Esophagus (tissue), 2 donors: ENCODE measurements at regions not wholly inside any gene's neighbourhood (a gene's known extent, or its start where the extent isn't known, plus 50 kb on each side); places are given as distances from the start of the nearest gene placed in this dataset.

Experiments
- H3K27ac ChIP-seq, 2 donors: one replicate each; pipeline ENCODE4 v1.5.1; 2013; ENCODE audit warnings: low read depth in 2 of 2, mild to moderate bottlenecking in 2 of 2, inconsistent platforms in 1 of 2, low read length in 1 of 2, moderate library complexity in 1 of 2
- H3K27me3 ChIP-seq, 2 donors: one replicate each; pipeline ENCODE4 v1.6.1; 2013; ENCODE audit warnings: low read length in 2 of 2, control low read depth in 1 of 2, mild to moderate bottlenecking in 1 of 2; ENCODE audit not compliant: insufficient read depth in 2 of 2, control insufficient read depth in 1 of 2
- H3K36me3 ChIP-seq, 2 donors: one replicate each; pipeline ENCODE4 v1.6.1; 2013; ENCODE audit warnings: low read length in 1 of 2; ENCODE audit not compliant: control insufficient read depth in 2 of 2, insufficient read depth in 2 of 2
- H3K4me1 ChIP-seq, 2 donors: one replicate each; pipeline ENCODE4 v1.6.1; 2013; ENCODE audit warnings: low read length in 1 of 2; ENCODE audit not compliant: control insufficient read depth in 2 of 2, insufficient read depth in 2 of 2
- H3K4me3 ChIP-seq, 2 donors: one replicate each; pipeline ENCODE4 v1.5.1; 2013; ENCODE audit warnings: low read length in 2 of 2, mild to moderate bottlenecking in 2 of 2, low read depth in 1 of 2, moderate library complexity in 1 of 2
- H3K9me3 ChIP-seq, 2 donors: one replicate each; pipeline ENCODE4 v1.6.1; 2013; ENCODE audit warnings: mild to moderate bottlenecking in 2 of 2, low read depth in 1 of 2, low read length in 1 of 2, moderate library complexity in 1 of 2; ENCODE audit not compliant: control insufficient read depth in 2 of 2, insufficient read depth in 1 of 2
- WGBS, 2 donors: extraction: QIAGEN DNeasy Blood & Tissue Kit; methylation state at CpG; one replicate each; pipeline ENCODE4 v1.1.7; 2013; 5-methylcytosine and 5-hydroxymethylcytosine counted together
- donor health status: healthy with polysubstance abuse.
- donor health status: Bipolar disorder and iron deficiency.

DNA sequence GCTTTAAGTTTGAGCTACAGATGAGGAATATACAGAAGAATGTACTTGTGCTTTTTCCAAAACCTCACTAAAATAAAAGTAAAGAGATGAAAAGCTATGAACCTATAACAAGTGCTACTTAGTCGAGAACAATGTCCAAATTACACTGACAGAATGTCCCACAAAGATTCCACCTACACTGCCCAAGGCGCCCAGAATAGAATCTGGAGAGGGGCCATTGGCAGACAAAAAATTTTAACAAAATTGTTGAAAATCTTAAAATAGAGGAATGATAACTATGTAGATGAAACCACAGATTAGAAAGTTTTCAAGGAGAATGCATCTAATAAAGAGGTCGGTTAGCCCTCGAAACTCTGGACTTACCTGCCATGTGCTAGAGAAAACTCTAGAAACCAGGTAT lies 235.3 kb downstream of the CETN3 start:
- no peaks in the 10 kb centered on the region for H3K27me3 ChIP-seq
- 83 to 84% methylated on average over 4 of the region's 4 CpGs for WGBS, 2 donors
- no peak overlapping the region for H3K27ac ChIP-seq
- no peak overlapping the region for H3K4me3 ChIP-seq
- H3K9me3 ChIP-seq, result no peaks in the 10 kb centered on the region
- H3K36me3 ChIP-seq, result no peaks in the 10 kb centered on the region
- H3K4me1 ChIP-seq, result no peaks in the 10 kb centered on the region

DNA sequence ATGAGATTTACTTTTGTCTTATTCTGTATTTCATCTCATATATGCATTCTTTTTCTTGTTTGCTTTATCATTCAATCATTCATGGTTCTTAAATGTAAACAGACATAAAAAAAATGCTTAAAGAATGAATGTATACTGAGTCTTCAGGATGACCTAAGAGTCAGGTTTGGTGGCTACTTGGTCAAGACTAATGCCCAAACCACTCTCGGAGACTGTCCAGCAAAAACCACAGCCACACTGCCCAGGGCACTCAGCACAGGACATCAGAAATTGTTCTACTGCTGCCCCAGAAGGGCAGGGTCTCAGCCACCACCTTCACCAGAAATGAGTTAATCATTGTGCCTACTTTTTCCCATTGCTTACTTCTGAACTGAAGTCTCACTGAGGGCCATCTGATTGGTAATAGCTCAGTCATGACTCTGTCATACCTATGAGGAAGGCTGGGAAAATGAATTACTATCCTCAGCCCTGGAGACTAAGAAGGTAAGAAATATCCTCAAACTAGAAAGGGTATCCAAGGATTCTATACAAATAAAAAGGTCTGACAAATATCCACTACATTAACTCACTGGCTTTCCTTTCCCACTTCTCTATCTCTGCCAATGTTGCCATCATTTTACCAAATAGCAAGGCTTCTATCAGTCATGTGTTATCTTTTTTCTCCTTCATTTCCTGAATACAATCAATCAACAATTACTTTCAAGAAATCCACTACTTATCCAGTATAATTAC lies 236.1 kb downstream of the CETN3 start:
- Histone ChIP-seq H3K27ac (no peak overlapping the region), H3K9me3 (no peaks in the 10 kb centered on the region), H3K36me3 (no peaks in the 10 kb centered on the region), H3K4me3 (no peak overlapping the region), H3K4me1 (no peaks in the 10 kb centered on the region), H3K27me3 (no peaks in the 10 kb centered on the region)
- WGBS, 2 donors, result 85 to 91% methylated on average over 1 of the region's 1 CpG

DNA sequence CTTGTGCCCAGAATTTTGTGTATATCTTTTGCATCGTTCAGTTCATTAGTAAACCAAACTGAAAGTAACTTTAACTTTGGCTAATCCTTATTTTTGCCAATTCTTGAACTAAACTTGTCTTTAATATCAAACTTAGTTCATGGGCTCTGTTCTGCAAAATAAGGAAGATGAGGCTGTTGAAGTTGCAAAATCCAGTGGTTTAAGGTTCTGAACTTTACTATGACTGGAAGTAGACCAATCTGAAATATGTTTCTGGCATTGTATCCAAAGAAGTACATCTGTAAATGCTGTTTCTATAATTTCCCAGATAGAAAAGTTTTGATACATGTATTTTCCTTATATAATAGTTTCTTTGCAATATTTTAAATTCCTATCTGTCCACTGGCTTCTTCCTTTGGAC lies 238.1 kb downstream of the CETN3 start:
- no peaks in the 10 kb centered on the region for H3K4me1 ChIP-seq
- 0% methylated on average over 1 of the region's 1 CpG for WGBS, 2 donors
- H3K4me3 ChIP-seq, result no peak overlapping the region
- H3K9me3 ChIP-seq, result no peaks in the 10 kb centered on the region
- no peaks in the 10 kb centered on the region for H3K27me3 ChIP-seq
- no peak overlapping the region for H3K27ac ChIP-seq
- H3K36me3 ChIP-seq, result no peaks in the 10 kb centered on the region

DNA sequence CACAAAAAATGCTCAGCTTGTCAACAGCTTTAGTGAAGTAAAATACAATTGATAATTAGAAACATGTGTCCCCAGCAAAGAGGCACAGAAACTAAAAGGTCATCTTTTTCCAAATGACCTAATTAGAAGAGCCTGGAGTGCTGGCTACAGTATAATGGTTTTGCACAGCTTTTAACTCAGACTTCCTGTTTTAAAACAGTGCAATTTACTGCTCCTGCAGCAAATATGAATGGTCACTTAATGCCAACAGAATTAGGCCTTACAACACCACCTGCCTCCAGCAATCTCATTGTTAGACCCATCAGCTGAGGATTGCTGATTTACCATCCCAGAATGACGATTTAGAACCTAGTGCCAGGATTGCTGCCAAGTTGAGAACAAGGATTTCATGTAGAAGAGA lies 239.3 kb downstream of the CETN3 start:
- no peak overlapping the region for H3K4me3 ChIP-seq

DNA sequence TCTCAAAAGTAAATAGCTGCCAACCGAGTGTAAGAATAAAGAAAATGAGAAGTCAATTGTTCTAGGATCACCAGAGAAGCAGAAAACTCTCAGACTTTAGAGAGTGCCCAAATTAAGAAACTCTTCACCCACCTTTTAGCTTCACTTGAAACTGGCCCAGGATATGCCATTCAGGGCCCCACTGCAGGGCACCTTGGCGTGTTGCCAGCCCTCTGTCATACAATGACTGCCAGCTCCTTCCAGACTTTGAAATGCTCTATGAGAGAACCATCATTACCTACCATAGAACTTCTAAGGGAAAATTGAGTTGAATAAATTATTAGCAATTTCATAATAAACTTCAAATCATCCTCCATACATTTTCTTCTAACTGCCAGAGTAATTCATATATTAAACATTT lies 240.5 kb downstream of the CETN3 start:
- 42 to 56% methylated on average over 2 of the region's 2 CpGs for WGBS, 2 donors
- Histone ChIP-seq H3K27ac (no peak overlapping the region), H3K4me1 (no peaks in the 10 kb centered on the region), H3K27me3 (peaks cover 0 to 2% of the 10 kb centered on the region in 2 donors), H3K36me3 (no peaks in the 10 kb centered on the region), H3K9me3 (no peaks in the 10 kb centered on the region), H3K4me3 (no peak overlapping the region)

More for the DNA sequence above, 239.3 kb downstream of the CETN3 start:
- H3K36me3 ChIP-seq, result no peaks in the 10 kb centered on the region
- H3K9me3 ChIP-seq, result no peaks in the 10 kb centered on the region
- H3K4me1 ChIP-seq, result no peaks in the 10 kb centered on the region
- peaks cover 0 to 2% of the 10 kb centered on the region in 2 donors for H3K27me3 ChIP-seq
- 24 to 26% methylated on average over 1 of the region's 1 CpG for WGBS, 2 donors
- no peak overlapping the region for H3K27ac ChIP-seq

DNA sequence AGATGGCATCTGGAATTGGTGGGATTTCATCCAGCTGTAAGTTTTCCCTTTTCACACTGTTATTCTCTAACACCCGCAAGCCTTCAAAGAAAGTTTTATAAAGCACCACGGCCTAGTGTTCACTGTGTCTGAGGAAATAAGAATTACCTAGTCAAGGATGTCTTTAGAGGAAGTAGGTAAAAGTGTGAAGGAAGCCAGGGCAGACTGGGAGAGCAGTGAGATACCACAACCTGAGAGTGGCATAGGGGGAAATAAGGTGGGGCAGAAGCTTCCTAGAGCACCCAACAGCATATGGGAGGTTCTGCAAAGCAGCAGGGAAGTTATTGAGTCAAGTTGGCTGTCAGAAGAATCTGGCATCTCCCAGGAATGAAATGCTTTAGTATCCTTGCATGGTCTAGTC lies 241.2 kb downstream of the CETN3 start:
- 90 to 93% methylated on average over 2 of the region's 2 CpGs for WGBS, 2 donors
- no peaks in the 10 kb centered on the region for H3K36me3 ChIP-seq
- no peaks in the 10 kb centered on the region for H3K9me3 ChIP-seq
- H3K4me3 ChIP-seq, result no peak overlapping the region
- no peak overlapping the region for H3K27ac ChIP-seq
- peaks cover 0 to 2% of the 10 kb centered on the region in 2 donors for H3K27me3 ChIP-seq
- H3K4me1 ChIP-seq, result no peaks in the 10 kb centered on the region

DNA sequence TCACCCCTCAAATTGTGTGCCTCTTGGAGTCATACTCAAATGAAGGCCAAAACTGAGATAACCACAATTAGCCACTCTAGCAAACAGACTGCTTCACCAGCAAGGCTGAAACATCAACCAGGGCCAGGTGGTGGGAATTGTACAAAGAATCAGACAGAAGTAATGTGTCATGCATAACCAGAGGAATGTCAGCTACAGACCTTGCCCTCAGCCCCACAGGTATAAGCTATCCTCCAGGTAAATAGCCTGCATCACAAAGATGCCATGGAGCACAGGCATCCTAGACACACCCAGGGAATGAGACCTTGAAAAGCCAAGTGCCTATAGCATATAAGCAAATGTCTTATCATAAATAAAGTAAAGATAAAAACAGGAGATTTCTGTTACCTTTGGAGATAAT lies 242.7 kb downstream of the CETN3 start:
- no peak overlapping the region for H3K27ac ChIP-seq
- H3K4me3 ChIP-seq, result no peak overlapping the region
- no peaks in the 10 kb centered on the region for H3K4me1 ChIP-seq
- H3K27me3 ChIP-seq, result peaks cover 0 to 2% of the 10 kb centered on the region in 2 donors
- no peaks in the 10 kb centered on the region for H3K36me3 ChIP-seq
- H3K9me3 ChIP-seq, result no peaks in the 10 kb centered on the region

DNA sequence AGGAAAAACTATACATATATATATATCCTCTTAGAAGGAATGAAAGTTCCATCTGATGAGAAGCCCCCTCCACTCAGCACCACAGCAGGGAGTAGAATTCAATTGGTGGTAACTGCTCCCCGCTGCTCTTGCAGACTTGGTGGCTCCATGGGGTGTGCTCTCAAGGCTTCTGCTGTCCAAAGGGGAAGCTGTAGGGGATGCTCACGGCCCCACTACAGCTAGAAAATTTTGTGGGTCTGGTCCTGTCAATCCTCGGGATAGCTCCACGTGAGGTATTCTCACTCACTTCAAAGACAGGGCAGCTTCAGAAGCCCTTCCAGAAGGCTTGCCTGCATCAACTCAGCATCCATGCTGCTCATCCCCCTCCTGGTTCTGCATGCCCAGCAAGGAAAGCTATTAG lies 247.2 kb downstream of the CETN3 start:
- Histone ChIP-seq H3K27ac (no peak overlapping the region), H3K4me3 (no peak overlapping the region), H3K4me1 (no peaks in the 10 kb centered on the region), H3K9me3 (no peaks in the 10 kb centered on the region), H3K36me3 (no peaks in the 10 kb centered on the region), H3K27me3 (peaks cover 0 to 2% of the 10 kb centered on the region in 2 donors)
- 79 to 81% methylated on average over 4 of the region's 4 CpGs for WGBS, 2 donors

DNA sequence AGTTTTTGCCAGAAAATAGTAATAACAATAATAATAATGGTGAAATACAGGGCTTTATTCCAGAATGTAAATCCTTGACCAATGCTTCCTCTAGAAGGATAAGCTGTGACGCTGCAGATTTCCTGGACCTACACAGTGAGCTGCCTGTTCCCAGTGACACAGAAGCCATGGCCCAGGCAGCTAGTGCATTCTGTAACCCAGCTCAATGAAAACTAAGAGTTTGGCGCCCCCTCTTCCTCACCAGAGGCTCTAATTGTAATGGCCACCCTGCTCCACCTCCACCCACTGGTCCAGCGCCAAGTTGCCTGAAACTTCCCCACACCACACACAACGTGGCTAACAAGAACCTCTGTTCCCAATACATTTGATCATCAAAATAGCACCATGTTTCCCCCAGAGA lies 248.1 kb downstream of the CETN3 start:
- Histone ChIP-seq H3K27me3 (peaks cover 0 to 2% of the 10 kb centered on the region in 2 donors), H3K27ac (no peak overlapping the region), H3K4me1 (no peaks in the 10 kb centered on the region), H3K36me3 (no peaks in the 10 kb centered on the region), H3K4me3 (no peak overlapping the region), H3K9me3 (no peaks in the 10 kb centered on the region)
- 44 to 57% methylated on average over 4 of the region's 4 CpGs for WGBS, 2 donors

DNA sequence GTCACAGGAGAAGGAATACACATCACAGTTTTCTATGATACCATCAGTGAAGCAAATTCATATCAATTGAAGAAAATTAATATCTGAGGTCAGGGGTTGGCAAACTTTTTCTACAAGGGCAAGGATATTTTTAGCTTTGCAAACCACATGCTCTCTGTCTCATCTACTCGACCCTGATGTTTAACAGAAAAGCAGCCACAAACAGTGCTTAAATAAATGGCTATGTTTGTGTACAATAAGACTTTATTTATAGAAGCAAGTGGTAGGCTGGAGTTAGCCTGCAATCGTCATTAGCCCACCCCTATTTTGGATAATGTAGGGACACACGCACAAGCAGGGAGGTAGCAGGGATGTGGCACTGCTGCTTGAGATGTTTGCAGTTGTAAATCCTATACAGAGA lies 251.4 kb downstream of the CETN3 start:
- Histone ChIP-seq H3K4me1 (no peaks in the 10 kb centered on the region), H3K4me3 (no peak overlapping the region), H3K9me3 (no peaks in the 10 kb centered on the region), H3K27me3 (no peaks in the 10 kb centered on the region), H3K36me3 (no peaks in the 10 kb centered on the region), H3K27ac (no peak overlapping the region)
- 51% methylated on average over 3 of the region's 3 CpGs for WGBS, 2 donors
